H1 (cell line): ENCODE measurements at regions not wholly inside any gene's neighbourhood (a gene's known extent, or its start where the extent isn't known, plus 50 kb on each side); places are given as distances from the start of the nearest gene placed in this dataset.

ENCODE experiments used
- CTCF ChIA-PET: fragments of 300-600 bp; sonication (Branson Sonifier 250); formaldehyde crosslinking; loops from one replicate; lab custom pipeline; 2021; ENCODE audit not compliant: partially characterized antibody; lab: Charles Lee
- POLR2A ChIA-PET: fragments of 300-600 bp; sonication (Branson Sonifier 250); formaldehyde crosslinking; loops from one replicate; lab custom pipeline; 2021; ENCODE audit warnings: inconsistent platforms; ENCODE audit not compliant: partially characterized antibody; lab: Charles Lee
- DNase-seq, 2 experiments: peaks; one replicate each; pipeline versions ENCODE4 v3.0.0 to v3.0.0-alpha.2; 2010 to 2022; ENCODE audit warnings: low spot score in 2 of 2, low read depth in 1 of 2, mixed read lengths in 1 of 2
- FAIRE-seq: peaks from 2 replicates; lab custom pipeline; 2011; peaks lifted over from hg19 to GRCh38; lab: Jason Lieb, UNC
- H2AFZ ChIP-seq: 2 replicates; pipeline ENCODE4 v1.8.1; 2012; ENCODE audit warnings: low read length, inconsistent platforms
- H2AK5ac ChIP-seq: 2 replicates; pipeline ENCODE4 v1.6.1; 2013; ENCODE audit warnings: low read depth, low read length
- H2BK120ac ChIP-seq: replicated peaks from 2 replicates; pipeline ENCODE3; 2013; ENCODE audit warnings: low read depth, low read length, inconsistent platforms
- H2BK12ac ChIP-seq: 2 replicates; pipeline ENCODE4 v1.6.1; 2013; ENCODE audit warnings: low read depth, low read length
- H2BK15ac ChIP-seq: 2 replicates; pipeline ENCODE4 v1.6.1; 2013; ENCODE audit warnings: low read length
- H2BK20ac ChIP-seq: 2 replicates; pipeline ENCODE4 v1.6.1; 2013; ENCODE audit warnings: low read length
- H2BK5ac ChIP-seq: 2 replicates; pipeline ENCODE4 v1.6.1; 2013; ENCODE audit warnings: low read depth, low read length
- H3K14ac ChIP-seq: 2 replicates; pipeline ENCODE4 v1.6.1; 2013; ENCODE audit warnings: inconsistent platforms; ENCODE audit not compliant: insufficient read length
- H3K18ac ChIP-seq: 2 replicates; pipeline ENCODE4 v1.6.1; 2013; ENCODE audit warnings: low read length; ENCODE audit errors: extremely low read depth
- H3K23ac ChIP-seq: 2 replicates; pipeline ENCODE4 v1.6.1; 2013; ENCODE audit warnings: inconsistent platforms; ENCODE audit not compliant: insufficient read length
- H3K23me2 ChIP-seq: 2 replicates; pipeline ENCODE4 v1.6.1; 2013; ENCODE audit warnings: low read depth, low read length
- H3K27ac ChIP-seq: 2 replicates; pipeline ENCODE4 v1.6.1; 2011; ENCODE audit warnings: low read depth, low read length, inconsistent platforms
- H3K27me3 ChIP-seq, 4 experiments: replicated peaks in 1 of 4; 1 replicate in 1 of 4; 2 replicates in 3 of 4; pipeline versions ENCODE4 v1.6.1 to v1.8.1; 2011 to 2013; ENCODE audit warnings: low read length in 3 of 4, mild to moderate bottlenecking in 3 of 4, inconsistent platforms in 2 of 4, mixed read lengths in 2 of 4, moderate library complexity in 1 of 4; ENCODE audit not compliant: control insufficient read depth in 3 of 4, insufficient read depth in 3 of 4; ENCODE audit errors: extremely low read depth in 1 of 4
- H3K36me3 ChIP-seq, 4 experiments: 2 replicates each; pipeline versions ENCODE4 v1.6.1 to v1.8.1; 2011 to 2013; ENCODE audit warnings: mild to moderate bottlenecking in 4 of 4, low read length in 3 of 4, moderate library complexity in 2 of 4, control low read depth in 1 of 4, inconsistent platforms in 1 of 4; ENCODE audit not compliant: insufficient read depth in 4 of 4, control insufficient read depth in 2 of 4
- H3K4ac ChIP-seq: replicated peaks from 2 replicates; pipeline ENCODE3; 2013; ENCODE audit warnings: low read length, low read depth, mixed read lengths, inconsistent platforms; ENCODE audit not compliant: insufficient read length
- H3K4me1 ChIP-seq, 4 experiments: replicated peaks in 1 of 4; 1 replicate in 1 of 4; 2 replicates in 3 of 4; pipeline versions ENCODE4 v1.6.1 to v1.8.1; 2011 to 2013; ENCODE audit warnings: low read length in 3 of 4, inconsistent platforms in 2 of 4, mixed read lengths in 1 of 4; ENCODE audit not compliant: insufficient read depth in 4 of 4, control insufficient read depth in 3 of 4
- H3K4me2 ChIP-seq, 2 experiments: 2 replicates each; pipeline versions ENCODE4 v1.6.1 to v1.8.1; 2011 to 2013; ENCODE audit warnings: low read depth in 2 of 2, low read length in 2 of 2, control low read depth in 1 of 2, inconsistent platforms in 1 of 2, mild to moderate bottlenecking in 1 of 2; ENCODE audit not compliant: insufficient read depth in 1 of 2
- H3K4me3 ChIP-seq, 4 experiments: fragments of 200-600, 300-600 bp in 1 of 4; sonication (generic), shearing (Covaris generic), sonication (Bioruptor Twin) in 1 of 4; 2 replicates each; pipeline versions ENCODE4 v1.5.1 to v1.8.1; 2011 to 2016; ENCODE audit warnings: low read length in 4 of 4, low read depth in 3 of 4, control low read depth in 2 of 4, inconsistent platforms in 2 of 4, mild to moderate bottlenecking in 2 of 4, mixed read lengths in 1 of 4, moderate library complexity in 1 of 4; ENCODE audit not compliant: insufficient read depth in 2 of 4; ENCODE audit errors: extremely low read depth in 1 of 4
- H3K56ac ChIP-seq: replicated peaks from 2 replicates; pipeline ENCODE3; 2013; ENCODE audit warnings: low read depth, mild to moderate bottlenecking, mixed read lengths, low read length, inconsistent platforms; ENCODE audit not compliant: insufficient read length
- H3K79me1 ChIP-seq: 2 replicates; pipeline ENCODE4 v1.6.1; 2013; ENCODE audit warnings: low read depth, low read length, control low read depth
- H3K79me2 ChIP-seq, 2 experiments: 2 replicates each; pipeline versions ENCODE4 v1.6.1 to v1.8.1; 2012 to 2013; ENCODE audit warnings: low read length in 2 of 2, mild to moderate bottlenecking in 2 of 2, inconsistent platforms in 1 of 2; ENCODE audit not compliant: insufficient read depth in 2 of 2, control insufficient read depth in 1 of 2
- H3K9ac ChIP-seq, 4 experiments: replicated peaks in 1 of 4; 1 replicate in 1 of 4; 2 replicates in 3 of 4; pipeline versions ENCODE4 v1.6.1 to v1.8.1; 2011 to 2013; ENCODE audit warnings: low read depth in 3 of 4, low read length in 3 of 4, control low read depth in 2 of 4, mild to moderate bottlenecking in 2 of 4, moderate library complexity in 2 of 4, inconsistent platforms in 1 of 4; ENCODE audit errors: extremely low read depth in 1 of 4
- H3K9me3 ChIP-seq, 2 experiments: 2 replicates each; pipeline versions ENCODE4 v1.6.1 to v1.8.1; 2012 to 2013; ENCODE audit warnings: mild to moderate bottlenecking in 2 of 2, moderate library complexity in 2 of 2, control low read depth in 1 of 2, inconsistent platforms in 1 of 2, low read depth in 1 of 2, low read length in 1 of 2, mixed read lengths in 1 of 2; ENCODE audit not compliant: insufficient read depth in 2 of 2
- H4K20me1 ChIP-seq, 2 experiments: replicated peaks in 1 of 2; 2 replicates each; pipeline versions ENCODE3 to v1.8.1; 2011 to 2013; ENCODE audit warnings: inconsistent platforms in 2 of 2, low read length in 2 of 2, mild to moderate bottlenecking in 1 of 2; ENCODE audit not compliant: insufficient read depth in 2 of 2, control insufficient read depth in 1 of 2
- H4K5ac ChIP-seq: 2 replicates; pipeline ENCODE4 v1.6.1; 2013; ENCODE audit warnings: low read length, low read depth, mixed read lengths, inconsistent platforms; ENCODE audit not compliant: insufficient read length
- H4K8ac ChIP-seq: 2 replicates; pipeline ENCODE4 v1.8.0; 2013; ENCODE audit warnings: mild to moderate bottlenecking, moderate library complexity, low read length, inconsistent platforms; ENCODE audit not compliant: insufficient read depth; ENCODE audit errors: extremely low read depth
- H4K91ac ChIP-seq: replicated peaks from 2 replicates; pipeline ENCODE3; 2013; ENCODE audit warnings: low read length, mixed read lengths, inconsistent platforms; ENCODE audit not compliant: insufficient read length
- EGR1 ChIP-seq: IDR thresholded peaks from 2 replicates; pipeline ENCODE4 v1.6.1; 2011; ENCODE audit warnings: low read depth, low read length, borderline replicate concordance
- FOSL1 ChIP-seq: IDR thresholded peaks from 2 replicates; pipeline ENCODE4 v1.6.1; 2011; ENCODE audit warnings: mild to moderate bottlenecking, low read depth, low read length, moderate library complexity; ENCODE audit not compliant: insufficient read depth
- JUND ChIP-seq: IDR thresholded peaks from 2 replicates; pipeline ENCODE4 v1.6.1; 2011; ENCODE audit warnings: mild to moderate bottlenecking, improper control_type of control experiment, low read length
- MAFK ChIP-seq: IDR thresholded peaks from 2 replicates; pipeline ENCODE4 v1.6.1; 2012; ENCODE audit warnings: low read depth, mild to moderate bottlenecking, improper control_type of control experiment, low read length
- RBBP5 ChIP-seq: IDR thresholded peaks from 2 replicates; pipeline ENCODE4 v1.7.1; 2012; ENCODE audit warnings: low read depth, mild to moderate bottlenecking, inconsistent platforms, low read length, moderate library complexity, borderline replicate concordance
- SP1 ChIP-seq: IDR thresholded peaks from 2 replicates; pipeline ENCODE4 v1.6.1; 2011; ENCODE audit warnings: low read depth, low read length
- TCF12 ChIP-seq: IDR thresholded peaks from 2 replicates; pipeline ENCODE4 v1.6.1; 2011; ENCODE audit warnings: low read depth, mild to moderate bottlenecking, low read length
- WGBS, 2 experiments: shearing (Covaris generic) in 1 of 2; methylation state at CpG; one replicate each; pipeline versions ENCODE4 v1.1.6 to v1.1.7; 2013 to 2015; ENCODE audit warnings: low lambda C conversion rate in 2 of 2, mixed read lengths in 2 of 2, inconsistent platforms in 1 of 2, low coverage in 1 of 2, missing lambda C conversion rate in 1 of 2; ENCODE audit not compliant: insufficient replicate concordance in 2 of 2, insufficient coverage in 1 of 2, insufficient read length in 1 of 2; ENCODE audit errors: extremely low coverage in 1 of 2, missing lambda C conversion rate in 1 of 2; 5-methylcytosine and 5-hydroxymethylcytosine counted together
- TF ChIP-seq, protein P1 (sequence below): IDR thresholded peaks from 2 replicates; pipeline ENCODE4 v1.6.1; 2012; ENCODE audit warnings: inconsistent platforms

DNA sequence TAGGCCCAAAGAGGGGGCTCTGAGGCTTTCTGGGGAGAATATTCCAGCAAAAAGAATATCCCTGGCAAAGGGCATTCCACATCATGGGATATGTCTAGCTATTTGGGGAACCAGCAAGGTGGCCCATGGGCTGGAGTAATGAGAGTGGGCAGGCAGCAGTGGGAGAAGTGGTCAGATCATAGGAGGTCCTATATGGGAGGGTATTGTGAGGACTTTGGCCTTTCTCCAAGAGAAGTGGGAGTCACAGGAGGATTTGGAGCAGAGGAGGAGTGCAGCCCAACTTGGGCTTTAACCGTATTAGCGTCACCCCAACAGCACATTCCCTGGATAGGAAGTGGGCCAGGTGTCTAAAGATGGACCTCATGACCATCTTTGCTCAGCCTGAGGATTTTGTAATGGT, 151.4 kb downstream of the ENGASE start:
- no peaks in the 10 kb centered on the region for H4K20me1 ChIP-seq
- no peaks in the 10 kb centered on the region for H3K9me3 ChIP-seq
- H3K14ac ChIP-seq = peak overlapping the region; percentile 28
- no peak overlapping the region for H3K27ac ChIP-seq
- no peaks in the 10 kb centered on the region for H3K23me2 ChIP-seq
- H3K18ac ChIP-seq = no peak overlapping the region
- H2AFZ ChIP-seq = no peak overlapping the region
- H3K79me2 ChIP-seq = no peaks in the 10 kb centered on the region
- H3K79me1 ChIP-seq = no peaks in the 10 kb centered on the region
- no peak overlapping the region for H2BK15ac ChIP-seq
- H3K4me1 ChIP-seq = peaks cover 0 to 8% (median 3%) of the 10 kb centered on the region in 4 experiments; a peak in 4 of 7 replicates
- H2BK12ac ChIP-seq = peak overlapping the region; percentile 60; the same call in 1 of the 2 replicates
- no peak overlapping the region for H2BK120ac ChIP-seq
- no peak overlapping the region for H3K4ac ChIP-seq
- peak overlapping the region; percentile 48 for H4K91ac ChIP-seq
- no peak overlapping the region for H2AK5ac ChIP-seq
- no peak overlapping the region for H3K4me2 ChIP-seq
- no peak overlapping the region for H3K23ac ChIP-seq
- H4K5ac ChIP-seq = no peak overlapping the region
- H4K8ac ChIP-seq = no peak overlapping the region
- DNase-seq = no peak
- WGBS, 2 experiments = 93% methylated on average over 2 of the region's 2 CpGs; no CpG with 5 or more reads in 1 of the 2 experiments
- POLR2A ChIA-PET = no interaction called here
- H3K9ac ChIP-seq = no peak overlapping the region
- FAIRE-seq = no peak
- no peak overlapping the region for H2BK5ac ChIP-seq
- H3K27me3 ChIP-seq = no peaks in the 10 kb centered on the region
- no peak overlapping the region for H3K4me3 ChIP-seq
- no peak overlapping the region for H3K56ac ChIP-seq
- CTCF ChIA-PET = interaction anchor here (0.8 kb wide), 1 partner anchor 21 kb away, joined by 3 read pairs; no protein-coding TSS in a partner anchor
- H2BK20ac ChIP-seq = 0 out of 2 replicates have a peak overlapping the region, but pooled peaks have one; percentile 7
- no peaks in the 10 kb centered on the region for H3K36me3 ChIP-seq
- TF ChIP-seq JUND (no peak), RBBP5 (no peak), FOSL1 (no peak), TCF12 (no peak), EGR1 (no peak), MAFK (no peak), SP1 (no peak)
- TF ChIP-seq, protein P1, sequence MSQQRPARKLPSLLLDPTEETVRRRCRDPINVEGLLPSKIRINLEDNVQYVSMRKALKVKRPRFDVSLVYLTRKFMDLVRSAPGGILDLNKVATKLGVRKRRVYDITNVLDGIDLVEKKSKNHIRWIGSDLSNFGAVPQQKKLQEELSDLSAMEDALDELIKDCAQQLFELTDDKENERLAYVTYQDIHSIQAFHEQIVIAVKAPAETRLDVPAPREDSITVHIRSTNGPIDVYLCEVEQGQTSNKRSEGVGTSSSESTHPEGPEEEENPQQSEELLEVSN = no peak
